Stimulated activated CD4-positive, alpha-beta T cell treated with anti-CD3 and anti-CD28 coated beads, Interleukin-2, amount 100 ng/mL, for 4 hours (primary cell): ENCODE measurements at regions not wholly inside any gene's neighbourhood (a gene's known extent, or its start where the extent isn't known, plus 50 kb on each side); places are given as distances from the start of the nearest gene placed in this dataset.
"Not testable (repeated sequence)": the region's sequence is repeated elsewhere in the genome, so short reads cannot be mapped to it uniquely, and the experiment has no call there.

Source experiments
- DNase-seq: peaks from one replicate; pipeline ENCODE4 v3.0.0-alpha.2; 2020; ENCODE audit warnings: low read depth

- DNase-seq: no peak
These were observed 124.7 kb upstream of the GATA6 start for GRCh38 chr18:22044474-22045220.

DNA sequence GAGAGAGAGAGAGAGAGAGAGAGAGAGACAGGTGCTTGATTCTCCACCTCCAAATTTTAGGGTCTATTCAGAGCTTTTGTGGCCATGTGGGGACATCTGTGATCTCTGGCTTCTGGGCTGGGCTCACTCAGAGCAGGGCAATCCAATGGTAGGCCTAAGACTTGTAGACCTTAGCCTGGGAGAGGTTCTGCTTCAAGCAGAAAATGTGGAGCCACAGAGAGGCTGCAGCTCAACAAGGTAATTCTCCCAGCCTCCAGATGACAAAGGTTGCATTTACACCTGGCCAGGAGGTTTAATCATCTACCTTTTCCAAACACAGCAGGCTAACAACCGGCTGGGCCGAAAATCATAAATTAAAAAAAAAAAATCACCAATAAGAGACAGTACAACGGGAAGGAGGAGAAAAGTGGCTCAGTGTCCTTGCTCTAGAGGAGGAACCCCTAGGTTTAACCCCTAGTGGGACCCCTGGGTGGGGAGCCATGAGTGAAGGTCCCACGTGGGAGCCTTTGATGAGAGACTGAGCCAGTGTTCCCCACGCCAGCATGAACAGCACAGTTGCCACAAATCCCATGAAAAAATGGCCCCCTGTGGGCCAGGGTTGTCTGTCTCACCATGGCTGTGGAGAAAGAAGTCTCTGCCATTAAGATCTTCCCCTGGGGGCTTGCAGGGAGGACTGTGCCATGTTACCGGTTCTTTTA, 124.0 kb upstream of the GATA6 start:
- DNase-seq: no peak

DNA sequence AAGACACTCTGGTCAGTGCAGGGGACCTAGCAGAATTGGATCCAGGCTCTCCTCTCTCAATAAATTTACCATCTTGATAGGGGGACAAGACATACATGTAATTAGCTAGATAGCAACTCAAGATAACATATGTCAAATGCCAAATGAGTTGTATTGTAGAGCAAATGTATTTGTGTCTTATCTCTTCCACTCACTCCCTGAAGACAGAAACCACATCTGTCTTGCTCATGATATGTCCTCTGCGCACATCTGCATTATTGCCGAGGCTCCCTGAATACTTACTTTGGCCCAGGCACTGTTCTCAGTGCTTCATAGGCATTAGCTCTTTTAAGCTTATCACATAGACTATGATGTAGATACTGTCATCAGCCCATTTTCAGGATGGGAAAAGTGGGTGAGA, 122.9 kb upstream of the GATA6 start:
- no peak for DNase-seq

- DNase-seq: no peak
These were observed 121.9 kb upstream of the GATA6 start for GRCh38 chr18:22047485-22047884.

- no peak for DNase-seq
These were observed 121.2 kb upstream of the GATA6 start for GRCh38 chr18:22048221-22048620.

DNA sequence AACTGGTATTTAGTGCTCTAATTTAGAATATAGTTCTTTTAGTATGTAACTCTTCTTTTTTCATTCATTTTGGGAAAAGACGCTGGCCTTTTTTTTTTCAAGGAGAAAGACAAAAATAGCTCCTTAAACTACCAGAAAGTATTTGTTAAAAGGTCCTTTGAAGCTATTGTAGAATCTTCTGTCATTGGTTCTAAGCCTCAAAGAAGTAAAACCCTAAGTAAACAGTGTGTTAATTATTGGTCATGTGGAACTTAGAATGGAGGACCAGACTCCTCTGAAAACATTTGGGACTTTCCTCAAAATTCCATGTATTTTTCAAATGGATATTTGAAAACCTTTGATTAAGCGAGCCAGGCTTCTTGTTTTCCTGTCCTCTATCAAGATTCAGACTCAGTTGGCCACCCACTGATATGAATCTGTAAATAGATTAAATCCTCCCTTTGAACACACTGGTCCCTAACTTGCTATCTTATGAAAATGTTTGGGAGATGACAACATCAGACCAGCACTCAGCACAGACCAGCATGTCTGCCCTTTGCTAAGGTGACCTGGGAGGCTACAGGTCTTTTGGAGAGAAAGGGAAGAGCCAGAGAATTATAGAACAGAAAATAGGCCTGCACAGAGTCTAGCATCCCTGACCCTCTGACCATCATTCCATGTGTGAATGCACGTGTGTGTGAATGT, 120.3 kb upstream of the GATA6 start:
- DNase-seq: no peak

- DNase-seq: no peak
These were observed 116.8 kb upstream of the GATA6 start for GRCh38 chr18:22052405-22053105.

GRCh38 chr18:22055466-22056238, 113.7 kb upstream of the GATA6 start:
- DNase-seq: no peak

DNA sequence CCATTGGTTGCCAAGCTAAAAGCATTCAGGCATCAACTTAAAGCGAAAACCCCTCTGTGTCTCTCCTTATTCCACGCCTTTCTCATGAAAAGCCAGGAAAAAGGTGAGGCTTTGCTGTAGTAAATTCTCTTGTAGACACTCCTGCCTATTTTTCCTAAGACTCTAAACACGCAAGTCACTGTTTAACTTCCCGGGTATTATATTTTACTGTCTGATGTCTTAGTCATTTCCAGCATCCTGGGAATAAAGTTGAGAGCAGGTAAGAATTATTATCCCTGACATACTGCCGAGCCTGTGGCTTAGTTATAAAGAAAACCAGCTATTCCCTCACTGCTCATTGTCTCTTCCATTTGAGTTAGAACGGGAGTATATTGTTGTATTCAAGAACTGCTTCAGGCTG, 112.4 kb upstream of the GATA6 start:
- DNase-seq: no peak

- no peak for DNase-seq
These were observed 111.4 kb upstream of the GATA6 start for GRCh38 chr18:22057908-22058527.

DNA sequence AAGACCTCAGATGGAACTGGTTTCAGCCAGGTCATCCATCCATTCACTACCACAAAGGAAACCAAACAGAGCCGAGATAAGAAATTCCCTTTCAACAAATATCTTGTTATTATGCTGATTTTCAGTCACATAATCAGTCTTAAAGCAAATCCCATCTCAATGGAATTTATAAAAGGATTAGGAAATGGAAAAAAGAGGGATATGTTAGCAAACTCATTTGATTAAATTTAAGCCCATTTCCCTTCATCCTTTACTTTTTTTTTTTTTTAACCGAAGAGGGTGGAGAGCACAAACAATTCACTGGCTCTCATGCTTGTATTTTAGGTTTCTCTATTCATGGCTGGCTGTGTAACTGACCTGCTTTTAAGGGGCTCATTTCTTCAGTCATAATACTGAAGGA, 109.0 kb upstream of the GATA6 start:
- no peak for DNase-seq

GRCh38 chr18:22063102-22063501, 106.3 kb upstream of the GATA6 start:
- DNase-seq: no peak

DNA sequence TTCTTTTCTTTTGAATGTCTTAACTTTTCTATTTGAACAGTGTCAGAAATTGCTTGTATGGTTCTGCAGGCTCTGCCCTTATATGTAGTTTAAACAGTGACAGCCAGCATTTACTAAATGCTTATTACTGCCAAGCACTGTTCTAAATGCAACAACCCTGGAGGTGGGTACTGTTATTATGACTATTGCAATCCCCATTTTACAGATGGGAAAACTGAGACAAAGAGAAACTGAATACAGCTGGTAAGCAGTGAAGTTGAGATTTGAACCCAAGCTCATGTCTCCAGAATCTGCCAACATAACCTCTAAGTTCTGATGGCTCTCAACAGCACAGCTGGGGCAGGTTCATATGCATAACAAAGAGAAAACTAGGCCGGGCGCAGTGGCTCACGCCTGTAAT, 105.7 kb upstream of the GATA6 start:
- no peak for DNase-seq

DNA sequence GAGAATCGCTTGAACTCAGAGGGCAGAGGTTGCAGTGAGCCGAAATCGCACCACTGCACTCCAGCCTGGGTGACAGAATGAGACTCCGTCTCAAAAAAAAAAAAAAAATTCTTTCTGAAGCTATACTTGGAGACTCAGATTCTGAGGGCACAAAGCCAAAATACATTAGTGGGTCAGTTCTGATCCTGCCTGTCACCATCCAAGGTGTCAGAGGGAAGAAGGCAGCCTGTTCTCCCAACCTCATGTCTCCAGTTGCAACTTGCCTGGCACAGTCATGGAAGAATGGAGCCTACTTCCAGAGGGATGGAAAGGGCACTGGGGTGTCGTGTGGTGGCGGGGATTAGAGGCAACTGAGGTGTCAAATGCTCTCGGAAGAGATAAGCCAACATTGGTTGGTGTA, 104.8 kb upstream of the GATA6 start:
- no peak for DNase-seq

DNA sequence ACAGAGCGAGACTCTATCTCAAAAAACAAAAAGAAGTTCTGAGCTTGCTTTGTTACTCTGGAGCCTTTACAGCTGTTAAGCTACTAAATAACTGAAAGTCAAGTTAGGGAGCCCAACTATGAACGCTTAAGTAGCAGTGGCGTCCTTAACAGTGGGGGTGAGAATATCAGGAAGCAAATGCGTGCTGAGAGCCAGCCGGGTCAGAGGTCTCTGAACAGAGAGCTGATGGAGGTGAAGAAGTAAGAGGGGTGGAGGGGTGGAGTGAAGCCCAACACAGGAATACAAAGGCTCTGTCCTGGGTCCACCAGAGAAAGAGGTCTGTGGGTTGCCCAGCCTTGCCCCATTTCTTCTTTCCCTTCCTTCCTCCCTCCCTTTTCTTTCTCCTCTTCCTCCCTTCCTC, 104.1 kb upstream of the GATA6 start:
- DNase-seq: no peak

GRCh38 chr18:22066083-22066485, 103.3 kb upstream of the GATA6 start:
- DNase-seq: no peak

DNA sequence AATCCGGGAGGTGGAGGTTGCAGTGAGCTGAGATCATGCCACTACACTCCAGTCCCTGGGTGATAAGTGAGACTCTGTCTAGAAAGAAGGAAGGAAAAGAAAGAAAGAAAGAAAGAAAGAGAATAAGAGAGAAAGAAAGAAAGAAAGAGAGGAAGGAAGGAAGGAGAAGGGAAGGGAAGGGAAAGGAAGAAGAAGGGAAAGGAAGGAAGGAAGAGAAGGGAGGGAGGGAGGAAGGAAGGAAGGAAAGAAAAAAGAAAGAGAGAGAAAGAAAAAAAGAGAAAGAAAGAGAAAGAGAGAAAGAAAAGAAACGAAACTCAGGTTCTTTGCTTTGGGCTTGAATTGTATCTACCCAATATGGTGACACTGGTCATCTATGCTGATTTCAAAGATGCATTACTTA, 102.3 kb upstream of the GATA6 start:
- no peak for DNase-seq

DNA sequence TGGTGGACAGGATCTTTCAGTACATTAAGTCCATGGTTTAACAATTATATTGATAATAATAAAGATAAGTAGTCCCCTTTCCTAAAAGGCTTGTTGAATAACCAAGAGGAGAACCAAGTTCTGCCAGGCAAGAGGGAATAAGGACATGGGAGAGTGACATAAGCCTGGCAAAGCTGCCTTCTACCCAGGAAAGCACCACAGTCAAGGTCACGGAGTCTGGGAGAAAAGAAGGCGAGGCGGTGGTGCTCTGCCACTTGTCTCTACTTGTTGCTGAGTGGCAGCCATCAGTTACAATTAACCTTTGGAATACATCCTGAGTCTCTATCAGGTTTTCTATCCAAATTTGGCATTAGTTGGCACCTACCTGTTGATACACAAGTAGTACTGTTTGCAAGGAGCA, 101.7 kb upstream of the GATA6 start:
- DNase-seq: no peak

DNA sequence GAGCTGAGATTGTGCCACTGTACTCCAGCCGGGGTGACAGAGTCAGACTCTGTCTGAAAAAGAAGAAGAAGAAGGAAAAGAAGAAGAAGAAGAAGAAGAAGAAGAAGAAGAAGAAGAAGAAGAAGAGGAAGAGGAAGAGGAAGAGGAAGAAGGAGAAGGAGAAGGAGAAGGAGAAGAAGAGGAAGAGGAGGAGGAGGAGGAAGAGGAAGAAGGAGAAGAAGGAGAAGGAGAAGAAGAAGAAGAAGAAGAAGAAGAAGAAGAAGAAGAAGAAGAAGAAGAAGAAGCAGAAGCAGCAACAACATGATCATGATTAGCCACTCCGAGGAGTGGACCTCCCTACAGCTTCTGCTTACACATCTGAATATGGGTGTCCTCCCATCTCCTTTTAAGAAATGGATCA, 100.6 kb upstream of the GATA6 start:
- not testable (repeated sequence) for DNase-seq

GRCh38 chr18:22069916-22070315, 99.5 kb upstream of the GATA6 start:
- DNase-seq: no peak

DNA sequence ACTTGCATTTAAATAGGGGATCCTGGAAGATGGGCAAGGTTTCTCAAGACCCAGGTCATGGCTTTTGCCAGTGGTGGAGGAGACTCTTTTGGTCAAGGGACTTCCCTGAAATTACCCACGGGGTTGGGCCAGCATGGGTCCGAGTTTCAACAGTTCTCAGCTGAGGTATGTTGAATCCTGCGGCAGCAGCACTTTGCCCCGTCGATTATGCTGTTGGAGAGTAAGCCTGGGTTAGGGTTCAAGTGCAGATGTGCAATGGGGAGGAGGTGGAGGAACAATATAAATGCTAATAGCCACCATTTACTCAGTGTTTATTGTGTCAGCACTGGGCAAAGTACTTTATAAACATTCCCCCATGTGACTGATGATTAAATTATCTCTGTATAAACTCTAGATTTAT, 96.0 kb upstream of the GATA6 start:
- DNase-seq: no peak
